IPS DF 4.7 (cell line): ENCODE measurements at regions not wholly inside any gene's neighbourhood (a gene's known extent, or its start where the extent isn't known, plus 50 kb on each side); places are given as distances from the start of the nearest gene placed in this dataset.
"Not testable (repeated sequence)": the region's sequence is repeated elsewhere in the genome, so short reads cannot be mapped to it uniquely, and the experiment has no call there.

ENCODE experiments used
- DNase-seq: peaks from one replicate; pipeline ENCODE4 v3.0.0-alpha.2; 2013; ENCODE audit warnings: low spot score; ENCODE audit errors: extremely low read depth

DNA sequence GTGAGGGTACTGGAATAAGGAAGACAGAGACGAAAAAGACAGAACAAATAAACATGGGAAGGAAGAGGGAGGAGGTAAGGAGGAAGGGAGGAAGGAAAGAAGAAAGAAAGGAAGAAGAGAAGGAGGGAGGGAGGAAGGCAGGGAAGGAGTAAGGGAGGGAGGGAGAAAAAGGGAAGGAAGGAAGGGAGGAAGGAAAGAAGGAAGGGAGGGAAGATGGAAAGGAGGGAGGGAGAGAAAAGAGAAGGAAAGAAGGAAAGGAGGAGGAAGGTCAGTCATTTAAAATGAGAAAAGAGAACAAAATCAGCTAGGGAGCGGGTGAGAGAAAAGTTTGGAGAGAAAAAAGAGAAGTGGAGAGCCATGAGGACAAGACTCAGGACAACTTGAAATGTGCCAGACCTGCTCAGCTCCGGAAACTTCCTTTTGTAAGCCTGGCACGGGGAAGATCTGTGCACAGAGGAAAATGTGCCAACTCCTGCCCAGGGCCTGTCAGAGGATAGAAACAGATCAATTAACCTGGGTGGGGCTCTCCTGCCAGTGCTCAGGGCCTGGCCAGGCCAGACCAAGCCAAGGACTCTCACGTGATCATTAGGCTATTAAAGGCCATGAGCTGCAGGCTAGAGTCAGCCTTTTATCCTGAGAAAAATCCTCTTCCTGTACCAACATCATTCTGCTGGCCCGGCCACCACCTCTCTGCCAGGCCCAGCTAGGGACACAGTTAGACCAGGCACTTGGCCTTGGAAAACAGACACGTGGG is 50.1 kb upstream of the BCL6 start:
- DNase-seq = no peak

DNA sequence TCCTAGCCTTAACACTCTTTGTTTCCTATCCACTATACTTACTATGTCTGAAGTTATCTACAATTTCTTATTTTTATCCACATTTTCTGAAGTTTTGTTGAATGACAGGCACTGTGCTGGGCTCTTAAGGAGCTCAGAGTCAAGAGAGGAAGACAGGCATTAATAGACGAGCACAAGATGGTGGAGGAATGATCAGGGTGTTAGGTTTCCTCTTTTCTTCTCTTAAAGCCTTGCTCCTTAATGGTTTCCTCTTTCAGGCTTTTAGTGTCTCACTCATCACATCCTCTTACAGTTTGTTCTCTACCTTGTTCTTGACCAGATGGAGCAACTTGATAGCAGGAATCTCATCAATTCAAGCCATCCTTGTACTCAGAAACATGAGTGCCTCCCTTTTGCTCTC is 52.9 kb upstream of the BCL6 start:
- DNase-seq = no peak

DNA sequence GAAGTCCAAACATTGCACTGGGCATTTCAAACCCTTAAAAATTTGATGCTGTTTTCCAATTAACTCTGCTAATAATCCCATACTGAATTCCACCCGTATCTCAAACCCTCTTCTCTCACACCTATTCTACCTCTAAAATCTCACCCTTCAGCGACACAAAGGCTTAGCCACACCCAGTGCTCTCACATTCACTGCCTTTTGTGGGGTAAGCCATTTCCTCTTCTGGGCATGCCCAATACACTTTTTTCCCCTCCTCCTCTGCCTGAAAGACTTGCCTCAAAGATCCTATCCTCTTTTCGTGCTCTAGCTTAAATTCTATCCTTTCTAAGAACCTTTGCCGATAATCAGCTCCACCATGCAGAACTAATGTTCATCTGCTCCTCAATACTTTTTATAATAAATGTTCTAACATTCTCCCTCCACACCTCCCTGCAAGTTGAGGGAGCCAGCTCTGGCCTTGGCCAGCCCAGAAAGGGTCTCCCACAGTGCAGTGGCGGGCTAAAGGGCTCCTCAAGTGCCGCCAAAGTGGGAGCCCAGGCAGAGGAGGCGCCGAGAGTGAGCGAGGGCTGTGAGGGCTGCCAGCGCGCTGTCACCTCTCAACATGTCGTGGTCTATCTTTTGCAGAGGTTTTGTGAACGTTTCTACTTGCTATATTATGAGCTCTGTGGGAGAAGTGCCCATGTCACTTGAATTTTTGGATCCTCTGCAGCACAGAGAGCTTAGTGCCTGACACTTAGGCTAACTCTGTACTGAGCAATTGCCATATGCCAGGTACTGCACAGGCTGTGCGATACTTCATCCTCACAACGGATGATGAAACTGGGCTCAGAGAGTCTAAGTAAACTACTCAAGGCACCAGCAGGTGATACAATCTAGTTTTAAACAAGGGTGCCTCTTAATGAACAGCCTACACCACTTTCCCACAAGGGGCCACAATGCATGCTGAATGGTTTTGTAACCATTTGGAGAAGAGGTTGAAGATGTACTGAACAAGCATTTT is 53.6 kb upstream of the BCL6 start:
- DNase-seq = no peak

GRCh38 chr3:187799942-187800641 is 54.8 kb upstream of the BCL6 start:
- no peak for DNase-seq

DNA sequence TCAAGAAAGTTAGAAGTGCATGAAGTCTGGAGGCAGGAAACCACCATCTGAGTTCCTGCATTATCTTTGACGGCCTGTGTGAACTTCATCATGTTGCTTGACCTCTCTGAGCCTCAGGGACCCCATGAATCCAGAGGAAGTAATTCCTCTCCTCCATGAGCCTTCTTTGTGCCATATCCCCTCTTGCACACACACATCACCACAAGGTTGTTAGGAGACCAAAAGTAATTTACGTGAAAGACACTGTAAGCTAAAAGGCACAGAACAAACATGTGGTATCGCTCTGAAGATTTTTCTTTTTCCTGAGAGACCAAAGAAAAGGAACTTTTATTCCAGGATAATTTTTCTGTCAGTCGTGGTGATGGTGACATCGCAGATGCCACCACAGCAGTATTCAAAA is 55.9 kb upstream of the BCL6 start:
- DNase-seq = no peak

GRCh38 chr3:187802203-187802927 is 57.1 kb upstream of the BCL6 start:
- DNase-seq = no peak

DNA sequence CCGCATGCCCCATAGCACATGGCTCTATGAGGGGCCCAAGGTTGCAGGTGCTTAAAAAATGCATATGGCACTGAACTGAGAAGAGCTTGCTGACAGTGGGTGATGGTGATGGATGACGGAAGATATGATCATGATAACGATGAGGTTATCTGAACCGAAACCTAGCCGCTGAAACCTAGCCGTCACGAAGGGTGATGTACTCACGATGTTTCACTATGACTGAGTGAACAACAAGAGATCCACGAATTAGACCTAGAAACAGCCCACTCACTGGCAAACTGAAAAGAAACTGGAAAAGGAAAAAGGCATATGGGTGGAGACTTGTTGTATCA is 57.6 kb upstream of the BCL6 start:
- DNase-seq = no peak

- no peak for DNase-seq
Measured at GRCh38 chr3:187804120-187804744, 59.0 kb upstream of the BCL6 start.

DNA sequence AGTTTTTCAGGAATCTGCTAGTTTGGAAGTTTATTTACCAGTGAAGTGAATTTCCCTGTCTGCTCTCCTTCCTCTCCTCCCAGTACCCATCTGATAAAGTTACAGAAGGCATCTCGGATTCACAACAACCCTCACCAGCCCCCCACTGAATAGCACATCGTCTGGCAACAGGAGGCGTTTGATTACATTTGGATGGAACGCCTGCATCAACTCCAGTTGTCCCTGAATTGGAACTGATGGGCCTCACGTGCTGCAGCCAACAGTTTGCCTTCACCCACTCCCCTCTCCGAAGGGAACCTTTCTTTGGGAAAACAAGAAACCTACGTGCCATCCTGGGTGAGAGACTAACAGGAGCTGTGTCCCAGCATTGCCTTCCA is 59.5 kb upstream of the BCL6 start:
- no peak for DNase-seq

GRCh38 chr3:187805774-187806173 is 60.5 kb upstream of the BCL6 start:
- DNase-seq = no peak

DNA sequence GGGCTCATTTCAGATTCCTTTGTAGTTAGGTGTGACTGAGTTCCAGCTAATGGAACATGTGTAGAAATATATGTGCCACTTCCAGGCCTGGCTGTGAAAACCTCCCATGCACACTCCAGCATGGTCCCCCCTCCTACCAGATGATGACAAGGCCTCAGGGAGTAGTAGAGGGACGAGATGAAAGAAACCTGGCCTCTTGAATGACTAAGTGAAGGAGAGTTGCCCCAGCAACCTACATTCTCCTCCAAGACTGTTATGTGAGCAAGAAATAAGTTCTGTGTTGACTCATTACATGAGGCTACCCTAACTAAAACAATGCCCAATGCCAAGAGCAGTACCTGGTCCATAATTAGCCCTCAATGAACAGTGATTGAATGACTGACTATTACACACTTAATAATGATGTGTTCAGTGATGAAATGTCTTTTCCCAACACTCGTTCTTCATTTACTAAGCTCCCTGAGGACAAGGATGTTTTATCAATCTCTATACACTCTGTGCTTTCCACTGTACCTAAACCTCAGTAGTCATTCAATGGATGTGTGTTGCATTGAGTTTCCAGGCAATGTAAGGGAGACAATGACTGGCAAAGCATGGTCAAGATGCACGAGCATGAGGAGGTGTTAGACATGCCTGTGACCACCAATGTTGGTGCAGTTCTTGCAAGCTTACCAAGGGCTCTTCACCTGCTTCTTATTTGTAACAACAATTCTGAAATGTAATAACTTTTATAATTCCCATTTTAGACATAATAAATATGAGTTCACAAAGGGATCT is 62.0 kb upstream of the BCL6 start:
- DNase-seq = no peak

DNA sequence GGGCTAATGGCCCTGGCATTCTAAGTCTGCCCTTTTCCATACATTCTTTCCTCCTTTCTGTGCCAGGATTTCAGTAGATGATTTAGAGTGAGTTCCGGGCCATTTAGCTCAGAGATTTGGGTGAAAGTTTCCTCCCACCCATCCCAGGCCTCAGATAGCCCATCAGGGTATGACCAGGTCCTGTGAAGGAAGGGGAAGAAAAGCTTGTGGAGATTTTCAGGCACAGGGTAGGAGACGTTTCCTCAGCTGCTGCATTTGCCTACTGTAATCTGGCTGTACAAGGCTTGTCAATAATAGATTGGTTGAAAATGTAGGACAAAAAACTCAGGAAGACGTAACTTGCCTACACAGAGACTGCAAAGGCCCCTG is 63.2 kb upstream of the BCL6 start:
- no peak for DNase-seq

- no peak for DNase-seq
Measured at GRCh38 chr3:187809612-187809991, 64.3 kb upstream of the BCL6 start.

GRCh38 chr3:187810021-187810446 is 64.8 kb upstream of the BCL6 start:
- no peak for DNase-seq

DNA sequence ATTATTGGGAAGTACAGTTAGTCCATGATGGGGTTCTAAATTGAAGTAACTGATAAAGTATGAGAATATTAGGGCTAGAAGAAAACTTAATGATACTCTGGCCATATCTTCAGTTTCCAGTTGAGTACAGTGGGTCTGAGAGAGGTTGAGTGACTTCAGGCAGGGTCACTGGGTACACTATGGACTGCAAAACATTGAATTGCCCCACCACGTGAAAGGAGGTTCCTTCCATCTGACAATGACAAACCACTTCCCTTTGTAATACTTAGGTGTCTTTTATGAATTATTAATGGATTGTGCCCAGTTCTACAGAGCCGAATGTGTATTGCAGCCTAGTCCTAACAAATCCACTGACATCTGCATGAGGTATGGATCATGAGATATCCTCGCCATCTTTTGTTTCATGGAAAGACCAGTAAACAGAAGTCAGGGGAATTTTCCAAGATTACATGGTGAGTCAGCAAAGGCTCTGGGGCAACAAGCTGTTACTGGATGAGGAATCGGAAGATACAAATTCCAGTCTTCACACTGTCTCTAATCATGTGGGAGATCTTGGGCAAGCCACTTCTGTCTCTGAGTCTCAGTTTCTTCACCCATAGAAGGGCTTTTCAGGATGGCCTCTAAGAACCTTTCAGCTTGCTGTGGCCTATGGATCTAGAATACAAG is 66.5 kb upstream of the BCL6 start:
- DNase-seq = no peak

GRCh38 chr3:187812496-187812895 is 67.2 kb upstream of the BCL6 start:
- no peak for DNase-seq

GRCh38 chr3:187813198-187813597 is 67.9 kb upstream of the BCL6 start:
- no peak for DNase-seq

DNA sequence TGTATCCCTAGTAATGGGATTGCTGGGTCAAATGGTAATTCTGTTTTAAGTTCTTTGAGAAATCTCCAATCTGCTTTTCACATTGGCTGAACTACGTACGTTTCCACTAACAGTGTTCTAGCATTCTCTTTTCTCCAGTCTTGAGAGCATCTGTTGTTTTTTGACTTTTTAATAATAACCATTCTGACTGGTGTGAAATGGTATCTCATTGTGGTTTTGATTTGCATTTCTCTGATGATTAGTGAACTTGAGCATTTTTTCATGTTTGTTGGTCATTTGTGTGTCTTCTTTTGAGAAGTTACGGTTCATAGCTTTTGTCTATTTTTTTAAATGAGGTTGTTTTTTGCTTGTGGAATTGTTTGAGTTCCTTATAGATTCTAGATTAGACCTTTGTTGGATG is 72.5 kb upstream of the BCL6 start:
- DNase-seq = not testable (repeated sequence)

DNA sequence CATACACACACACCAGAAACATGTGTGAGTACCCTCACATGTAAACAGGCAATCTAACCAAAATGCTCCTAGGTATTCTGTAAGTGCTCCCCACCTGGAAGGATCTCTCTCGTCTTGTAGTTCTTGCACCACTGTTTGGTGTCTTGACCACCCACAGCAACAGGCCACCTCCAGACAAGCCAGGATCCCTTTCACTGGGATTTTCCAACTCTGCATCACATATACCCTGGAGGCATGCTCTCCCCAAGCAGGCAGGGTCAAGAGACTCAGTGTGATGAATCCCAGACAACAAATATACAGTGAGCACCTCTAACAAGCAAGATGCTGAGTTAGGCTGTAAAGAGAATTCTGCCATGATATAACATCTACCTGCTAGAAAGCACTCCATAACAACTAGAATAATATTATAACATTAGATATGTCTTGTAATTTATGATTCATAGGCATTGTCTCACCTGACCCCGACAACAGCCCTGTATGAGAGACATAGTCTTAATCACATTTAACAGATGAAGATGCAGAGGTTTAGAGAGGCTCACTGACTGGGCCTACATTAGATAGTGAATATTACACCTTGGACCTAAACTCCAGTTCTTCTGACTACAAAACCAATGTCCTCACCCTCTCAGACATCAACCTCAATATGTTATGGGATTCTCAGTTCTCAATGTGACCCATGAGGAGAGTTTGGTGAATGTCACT is 76.5 kb upstream of the BCL6 start:
- DNase-seq = no peak
